A549 (cell line): ENCODE measurements at regions not wholly inside any gene's neighbourhood (a gene's known extent, or its start where the extent isn't known, plus 50 kb on each side); places are given as distances from the start of the nearest gene placed in this dataset.

Experiments
- ATAC-seq, 2 experiments: fragments of 200-7000 bp in 1 of 2; fragments of >200 bp in 1 of 2; cut with Nextera tagmentation in 1 of 2; cut with Tn5 transposase in 1 of 2; 3 replicates each; pipeline versions ENCODE4 v1.8.0 to v1.9.1; 2018 to 2020; ENCODE audit warnings: mild to moderate bottlenecking in 1 of 2, moderate library complexity in 1 of 2
- CTCF ChIA-PET: fragments of 300-600 bp; sonication (Branson Sonifier 250); formaldehyde crosslinking; extraction: SDS; loops from one replicate; lab custom pipeline; 2021; ENCODE audit warnings: antibody characterized with exemption, inconsistent platforms; lab: Yijun Ruan, JAX
- POLR2A ChIA-PET: fragments of 350-600 bp; formaldehyde crosslinking; extraction: SDS; loops from one replicate; lab custom pipeline; 2021; ENCODE audit warnings: antibody characterized with exemption, inconsistent platforms; lab: Yijun Ruan, JAX
- DNase-seq, 2 experiments: peaks; one replicate each; pipeline versions ENCODE4 v3.0.0 to v3.0.0-alpha.2; 2011 to 2016; ENCODE audit warnings: low read depth in 1 of 2, low spot score in 1 of 2
- FAIRE-seq: peaks from 2 replicates; lab custom pipeline; 2011; peaks lifted over from hg19 to GRCh38; lab: Jason Lieb, UNC
- H3K27ac ChIP-seq, 2 experiments: fragments of >200 bp; sonication (Bioruptor Twin); formaldehyde crosslinking; 3 replicates each; pipeline ENCODE4 v1.5.1; 2016 to 2017
- H3K4me1 ChIP-seq: fragments of >200 bp; sonication (Bioruptor Twin); formaldehyde crosslinking; 3 replicates; pipeline ENCODE4 v1.6.1; 2016
- H3K4me2 ChIP-seq: fragments of >200 bp; sonication (Bioruptor Twin); formaldehyde crosslinking; 3 replicates; pipeline ENCODE4 v1.6.1; 2016
- H3K4me3 ChIP-seq: fragments of >200 bp; sonication (Bioruptor Twin); formaldehyde crosslinking; 3 replicates; pipeline ENCODE4 v1.5.1; 2016
- H3K9me3 ChIP-seq: fragments of >200 bp; sonication (Bioruptor Twin); formaldehyde crosslinking; 3 replicates; pipeline ENCODE4 v1.6.1; 2016
- CBX2 ChIP-seq: fragments of 200-600 bp; sonication (generic); IDR thresholded peaks from 2 replicates; pipeline ENCODE4 v1.6.1; 2016; ENCODE audit warnings: low read depth, mild to moderate bottlenecking, borderline replicate concordance
- CEBPB ChIP-seq, 2 experiments: fragments of >200 bp in 1 of 2; sonication (Bioruptor Twin) in 1 of 2; formaldehyde crosslinking in 1 of 2; IDR thresholded peaks; 2 replicates each; pipeline ENCODE4 v1.6.1; 2012 to 2016
- CHD2 ChIP-seq: fragments of 150-350 bp; IDR thresholded peaks from 2 replicates; pipeline ENCODE4 v1.6.1; 2014; ENCODE audit warnings: low read length; ENCODE audit not compliant: partially characterized antibody
- CHD4 ChIP-seq: fragments of 200-600 bp; sonication (generic); IDR thresholded peaks from 2 replicates; pipeline ENCODE4 v1.6.1; 2016; ENCODE audit warnings: antibody characterized with exemption, mild to moderate bottlenecking, borderline replicate concordance
- EHMT2 ChIP-seq: fragments of 200-600 bp; sonication (generic); IDR thresholded peaks from 2 replicates; pipeline ENCODE4 v1.6.1; 2016; ENCODE audit warnings: antibody characterized with exemption, low read depth, mild to moderate bottlenecking, moderate library complexity
- EP300 ChIP-seq, 2 experiments: fragments of >200 bp; sonication (Bioruptor Twin); formaldehyde crosslinking; IDR thresholded peaks; 2 replicates in 1 of 2; 3 replicates in 1 of 2; pipeline ENCODE4 v1.6.1; 2016 to 2017
- FOSB ChIP-seq: fragments of 250-450 bp; sonication (Bioruptor Pico); IDR thresholded peaks from 2 replicates; pipeline ENCODE4 v1.5.0; 2020; ENCODE audit warnings: mild to moderate bottlenecking, moderate library complexity
- FOSL2 ChIP-seq, 2 experiments: fragments of 450-650 bp in 1 of 2; fragments of >200 bp in 1 of 2; sonication (Bioruptor Twin) in 1 of 2; formaldehyde crosslinking; IDR thresholded peaks; 2 replicates each; pipeline versions ENCODE4 v1.5.0 to v1.6.1; 2016 to 2020; ENCODE audit warnings: mild to moderate bottlenecking in 1 of 2, moderate library complexity in 1 of 2
- FOXS1 ChIP-seq: fragments of 250-450 bp; sonication (Bioruptor Pico); IDR thresholded peaks from 2 replicates; pipeline ENCODE4 v1.5.0; 2020; ENCODE audit warnings: mild to moderate bottlenecking, moderate library complexity
- GATA3 ChIP-seq: IDR thresholded peaks from 2 replicates; pipeline ENCODE4 v1.6.1; 2012; ENCODE audit warnings: borderline replicate concordance
- HOXB13 ChIP-seq: fragments of 250-450 bp; sonication (Bioruptor Pico); IDR thresholded peaks from 2 replicates; pipeline ENCODE4 v1.5.0; 2020; ENCODE audit warnings: low read depth, mild to moderate bottlenecking, moderate library complexity
- JUNB ChIP-seq: fragments of >200 bp; sonication (Bioruptor Twin); formaldehyde crosslinking; IDR thresholded peaks from 2 replicates; pipeline ENCODE4 v1.6.1; 2016
- KDM5A ChIP-seq: fragments of 200-600 bp; sonication (generic); IDR thresholded peaks from 2 replicates; pipeline ENCODE4 v1.6.1; 2016; ENCODE audit warnings: antibody characterized with exemption, mild to moderate bottlenecking
- MAZ ChIP-seq: fragments of 150-350 bp; IDR thresholded peaks from 2 replicates; pipeline ENCODE4 v1.6.1; 2014; ENCODE audit warnings: antibody characterized with exemption, low read depth, low read length, borderline replicate concordance
- MYC ChIP-seq: IDR thresholded peaks from 2 replicates; pipeline ENCODE4 v1.6.1; 2012; ENCODE audit warnings: mild to moderate bottlenecking, inconsistent platforms, low read length, improper control_type of control experiment, borderline replicate concordance
- NFE2L2 ChIP-seq: fragments of 150-350 bp; conservative IDR thresholded peaks from 2 replicates; pipeline ENCODE4 v1.6.1; 2014; ENCODE audit warnings: low read length
- NPAS2 ChIP-seq: fragments of 250-450 bp; sonication (Bioruptor Pico); IDR thresholded peaks from 2 replicates; pipeline ENCODE4 v1.8.0; 2022; ENCODE audit warnings: mild to moderate bottlenecking, moderate library complexity, borderline replicate concordance
- NR3C1 ChIP-seq: fragments of >200 bp; sonication (Bioruptor Twin); formaldehyde crosslinking; IDR thresholded peaks from 3 replicates; pipeline ENCODE4 v1.6.1; 2017
- PHF8 ChIP-seq: fragments of 200-600 bp; sonication (generic); IDR thresholded peaks from 2 replicates; pipeline ENCODE4 v1.6.1; 2016; ENCODE audit warnings: low read depth, mild to moderate bottlenecking, antibody characterized with exemption, moderate library complexity, borderline replicate concordance
- POLR2A ChIP-seq: IDR thresholded peaks from 2 replicates; pipeline ENCODE4 v1.6.1; 2012; ENCODE audit warnings: mild to moderate bottlenecking, low read length
- POLR2AphosphoS2 ChIP-seq: conservative IDR thresholded peaks from 2 replicates; pipeline ENCODE4 v1.6.1; 2012; ENCODE audit warnings: low read length, improper control_type of control experiment, inconsistent platforms
- RNF2 ChIP-seq: fragments of 200-600 bp; sonication (generic); IDR thresholded peaks from 2 replicates; pipeline ENCODE4 v1.6.1; 2016; ENCODE audit warnings: low read depth, mild to moderate bottlenecking, antibody characterized with exemption, moderate library complexity, borderline replicate concordance
- WGBS: methylation state at CpG from one replicate; pipeline ENCODE4 v1.1.6; 2017; ENCODE audit errors: missing lambda C conversion rate; 5-methylcytosine and 5-hydroxymethylcytosine counted together
- TF ChIP-seq, protein P1 (sequence below): fragments of 150-350 bp; IDR thresholded peaks from 2 replicates; pipeline ENCODE4 v1.6.1; 2014; ENCODE audit warnings: low read depth, mild to moderate bottlenecking, low read length
- TF ChIP-seq, protein P2 (sequence below): IDR thresholded peaks from 2 replicates; pipeline ENCODE4 v1.6.1; 2012; ENCODE audit warnings: low read depth, borderline replicate concordance
- TF ChIP-seq, protein P3 (sequence below): fragments of >200 bp; sonication (Bioruptor Twin); formaldehyde crosslinking; IDR thresholded peaks from 3 replicates; pipeline ENCODE4 v1.6.1; 2016
- TF ChIP-seq, protein P4 (sequence below): IDR thresholded peaks from 2 replicates; pipeline ENCODE4 v1.6.1; 2012
- TF ChIP-seq, protein P5 (sequence below): IDR thresholded peaks from 2 replicates; pipeline ENCODE4 v1.6.1; 2012
- TF ChIP-seq, protein P6 (sequence below): fragments of >200 bp; sonication (Bioruptor Twin); formaldehyde crosslinking; IDR thresholded peaks from 2 replicates; pipeline ENCODE4 v1.6.1; 2016

DNA sequence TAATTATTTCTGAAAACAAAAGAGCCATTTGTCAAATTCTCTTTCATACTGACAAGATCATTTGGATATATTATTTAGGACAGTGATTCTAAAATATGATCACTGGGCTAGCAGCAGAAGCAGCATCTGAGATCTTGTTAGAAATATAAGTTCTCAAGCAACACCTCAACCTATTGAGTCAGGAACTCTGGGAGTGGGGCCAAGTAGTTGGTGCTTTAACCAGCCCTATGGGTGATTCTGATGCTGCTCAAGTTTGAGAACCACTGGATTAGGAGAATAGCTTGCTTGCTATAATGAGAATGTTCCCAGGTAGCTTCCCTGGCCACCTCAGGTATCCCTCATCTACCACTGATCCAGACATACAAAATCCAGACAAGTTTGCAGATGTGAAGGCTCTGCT is 466.9 kb upstream of the CELF4 start (continued):
- TF ChIP-seq, protein P1, sequence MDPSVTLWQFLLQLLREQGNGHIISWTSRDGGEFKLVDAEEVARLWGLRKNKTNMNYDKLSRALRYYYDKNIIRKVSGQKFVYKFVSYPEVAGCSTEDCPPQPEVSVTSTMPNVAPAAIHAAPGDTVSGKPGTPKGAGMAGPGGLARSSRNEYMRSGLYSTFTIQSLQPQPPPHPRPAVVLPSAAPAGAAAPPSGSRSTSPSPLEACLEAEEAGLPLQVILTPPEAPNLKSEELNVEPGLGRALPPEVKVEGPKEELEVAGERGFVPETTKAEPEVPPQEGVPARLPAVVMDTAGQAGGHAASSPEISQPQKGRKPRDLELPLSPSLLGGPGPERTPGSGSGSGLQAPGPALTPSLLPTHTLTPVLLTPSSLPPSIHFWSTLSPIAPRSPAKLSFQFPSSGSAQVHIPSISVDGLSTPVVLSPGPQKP: no peak
- TF ChIP-seq EP300 (IDR thresholded peaks at IDR 0.05) (no peak), CEBPB (IDR thresholded peaks at IDR 0.05) (no peak), PHF8 (no peak), GATA3 (no peak), FOXS1 (CRISPR knock-in tag) (no peak)

DNA sequence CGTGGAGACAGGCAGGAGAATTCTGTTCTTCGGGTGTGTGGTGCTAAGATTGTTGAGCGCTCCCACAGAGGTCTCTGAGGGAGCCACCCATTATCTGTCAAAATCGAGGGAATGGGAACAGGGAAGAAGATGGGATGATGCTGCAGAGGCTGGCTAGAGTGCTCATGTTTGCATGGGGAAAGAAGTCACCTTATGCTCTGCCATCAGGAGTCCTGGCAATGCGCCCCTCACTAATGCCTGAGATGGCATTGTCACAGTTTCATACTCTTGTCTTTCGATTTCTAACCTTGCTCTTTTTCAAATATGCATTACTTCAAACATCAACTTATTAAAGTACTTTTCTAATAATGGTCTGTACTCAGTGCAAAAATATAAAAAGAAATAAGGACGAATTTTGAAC is 463.3 kb upstream of the CELF4 start:
- H3K4me1 ChIP-seq: no peaks in the 10 kb centered on the region
- TF ChIP-seq, protein P2, sequence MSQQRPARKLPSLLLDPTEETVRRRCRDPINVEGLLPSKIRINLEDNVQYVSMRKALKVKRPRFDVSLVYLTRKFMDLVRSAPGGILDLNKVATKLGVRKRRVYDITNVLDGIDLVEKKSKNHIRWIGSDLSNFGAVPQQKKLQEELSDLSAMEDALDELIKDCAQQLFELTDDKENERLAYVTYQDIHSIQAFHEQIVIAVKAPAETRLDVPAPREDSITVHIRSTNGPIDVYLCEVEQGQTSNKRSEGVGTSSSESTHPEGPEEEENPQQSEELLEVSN: no peak
- no peak for TF ChIP-seq MAZ
- TF ChIP-seq, protein P3, sequence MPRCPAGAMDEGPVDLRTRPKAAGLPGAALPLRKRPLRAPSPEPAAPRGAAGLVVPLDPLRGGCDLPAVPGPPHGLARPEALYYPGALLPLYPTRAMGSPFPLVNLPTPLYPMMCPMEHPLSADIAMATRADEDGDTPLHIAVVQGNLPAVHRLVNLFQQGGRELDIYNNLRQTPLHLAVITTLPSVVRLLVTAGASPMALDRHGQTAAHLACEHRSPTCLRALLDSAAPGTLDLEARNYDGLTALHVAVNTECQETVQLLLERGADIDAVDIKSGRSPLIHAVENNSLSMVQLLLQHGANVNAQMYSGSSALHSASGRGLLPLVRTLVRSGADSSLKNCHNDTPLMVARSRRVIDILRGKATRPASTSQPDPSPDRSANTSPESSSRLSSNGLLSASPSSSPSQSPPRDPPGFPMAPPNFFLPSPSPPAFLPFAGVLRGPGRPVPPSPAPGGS: no peak
- TF ChIP-seq, protein P4, sequence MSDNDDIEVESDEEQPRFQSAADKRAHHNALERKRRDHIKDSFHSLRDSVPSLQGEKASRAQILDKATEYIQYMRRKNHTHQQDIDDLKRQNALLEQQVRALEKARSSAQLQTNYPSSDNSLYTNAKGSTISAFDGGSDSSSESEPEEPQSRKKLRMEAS: no peak
- TF ChIP-seq NPAS2 (CRISPR knock-in tag): no peak
- TF ChIP-seq KDM5A: no peak
- no peak for TF ChIP-seq FOSB (CRISPR knock-in tag)
- no peak for TF ChIP-seq CHD4
- no peak for TF ChIP-seq POLR2AphosphoS2
- TF ChIP-seq EHMT2: no peak
- no peak for TF ChIP-seq NFE2L2
- H3K4me3 ChIP-seq: no peak overlapping the region
- H3K9me3 ChIP-seq: no peaks in the 10 kb centered on the region
- H3K4me2 ChIP-seq: no peak overlapping the region
- ChIA-PET POLR2A (no interaction called here), CTCF (no interaction called here)
- no peak for FAIRE-seq
- H3K27ac ChIP-seq: no peak overlapping the region
- no peak for ATAC-seq
- 21% methylated on average over 7 of the region's 7 CpGs for WGBS
- DNase-seq: no peak

DNA sequence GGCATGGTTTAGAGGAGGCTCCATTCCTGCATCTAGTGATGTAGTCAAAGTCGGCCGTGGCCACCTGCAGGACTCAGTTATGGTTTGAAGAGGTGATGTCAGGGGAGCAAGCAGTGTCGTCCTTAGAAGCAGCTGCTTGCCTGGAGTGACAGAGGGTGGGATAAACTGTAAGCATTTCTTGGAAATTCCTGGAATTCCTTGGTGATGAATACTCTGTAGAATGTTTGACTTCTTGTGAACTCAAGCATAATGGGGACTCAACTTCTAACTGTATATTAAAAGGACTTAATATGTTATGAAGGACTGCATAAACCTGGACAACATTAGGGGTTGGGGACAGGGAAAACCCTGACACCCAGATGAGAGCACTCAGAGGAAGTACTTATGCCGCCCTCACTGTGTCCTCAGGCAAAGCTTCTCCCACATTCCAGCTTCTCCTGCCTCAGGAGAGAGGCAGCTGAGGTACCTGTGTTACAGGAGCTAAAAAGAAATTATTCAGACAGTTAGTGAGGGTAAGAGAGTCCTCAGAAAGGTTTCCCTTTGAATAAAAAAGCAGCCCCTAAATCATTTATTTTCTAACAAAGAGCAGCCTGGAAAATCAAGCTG is 459.9 kb upstream of the CELF4 start:
- no peak for FAIRE-seq
- no peak for TF ChIP-seq POLR2AphosphoS2
- TF ChIP-seq POLR2A: no peak
- no peak for TF ChIP-seq NPAS2 (CRISPR knock-in tag)
- no peak for TF ChIP-seq PHF8
- TF ChIP-seq, protein P4: no peak
- no peak for TF ChIP-seq HOXB13
- TF ChIP-seq EHMT2: no peak
- no peak for TF ChIP-seq MYC
- TF ChIP-seq CHD4: no peak
- no peak for TF ChIP-seq CBX2
- TF ChIP-seq EP300 (IDR thresholded peaks at IDR 0.05): no peak
- no peak for TF ChIP-seq FOSL2 (IDR thresholded peaks at IDR 0.05)
- no peak for TF ChIP-seq FOSL2 (CRISPR knock-in tag; IDR thresholded peaks at IDR 0.05)
- TF ChIP-seq RNF2: no peak
- no peak for TF ChIP-seq JUNB
- TF ChIP-seq, protein P5, sequence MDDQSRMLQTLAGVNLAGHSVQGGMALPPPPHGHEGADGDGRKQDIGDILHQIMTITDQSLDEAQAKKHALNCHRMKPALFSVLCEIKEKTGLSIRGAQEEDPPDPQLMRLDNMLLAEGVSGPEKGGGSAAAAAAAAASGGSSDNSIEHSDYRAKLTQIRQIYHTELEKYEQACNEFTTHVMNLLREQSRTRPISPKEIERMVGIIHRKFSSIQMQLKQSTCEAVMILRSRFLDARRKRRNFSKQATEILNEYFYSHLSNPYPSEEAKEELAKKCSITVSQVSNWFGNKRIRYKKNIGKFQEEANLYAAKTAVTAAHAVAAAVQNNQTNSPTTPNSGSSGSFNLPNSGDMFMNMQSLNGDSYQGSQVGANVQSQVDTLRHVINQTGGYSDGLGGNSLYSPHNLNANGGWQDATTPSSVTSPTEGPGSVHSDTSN: no peak
- no peak for TF ChIP-seq NR3C1
- TF ChIP-seq, protein P6, sequence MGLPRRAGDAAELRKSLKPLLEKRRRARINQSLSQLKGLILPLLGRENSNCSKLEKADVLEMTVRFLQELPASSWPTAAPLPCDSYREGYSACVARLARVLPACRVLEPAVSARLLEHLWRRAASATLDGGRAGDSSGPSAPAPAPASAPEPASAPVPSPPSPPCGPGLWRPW: no peak
- TF ChIP-seq CHD2: no peak
- TF ChIP-seq, all 56 proteins: peak for 0
- ChIA-PET POLR2A (no interaction called here), CTCF (no interaction called here)
- no peak overlapping the region for H3K4me2 ChIP-seq
- no peaks in the 10 kb centered on the region for H3K9me3 ChIP-seq
- H3K4me3 ChIP-seq: no peak overlapping the region
- H3K4me1 ChIP-seq: no peaks in the 10 kb centered on the region
- ATAC-seq (no peak), DNase-seq (no peak)
- WGBS: 8% methylated on average over 4 of the region's 4 CpGs
- H3K27ac ChIP-seq: no peak overlapping the region
